OCI-LY3 (cell line): ENCODE measurements at regions not wholly inside any gene's neighbourhood (a gene's known extent, or its start where the extent isn't known, plus 50 kb on each side); places are given as distances from the start of the nearest gene placed in this dataset.
A peak's percentile ranks its signal among the peaks of the same experiment; 100 is the strongest.

Source experiments
- H2AFZ ChIP-seq: fragments of 200-600, 300-600 bp; shearing (Covaris generic); 2 replicates; pipeline ENCODE4 v1.6.0; 2014; ENCODE audit warnings: antibody characterized with exemption, low read depth, low read length
- H3K27ac ChIP-seq: fragments of 200-600, 300-600 bp; sonication (generic); 2 replicates; pipeline ENCODE4 v1.5.1; 2014; ENCODE audit warnings: mild to moderate bottlenecking, low read length, moderate library complexity, mixed read lengths
- H3K27me3 ChIP-seq: fragments of 200-600, 300-600 bp; sonication (generic); 2 replicates; pipeline ENCODE4 v1.6.1; 2014; ENCODE audit warnings: low read depth, low read length, mixed read lengths
- H3K36me3 ChIP-seq: fragments of 200-600, 300-600 bp; sonication (generic); replicated peaks from 2 replicates; pipeline ENCODE3; 2014; ENCODE audit warnings: low read depth, low read length, mixed read lengths
- H3K4me1 ChIP-seq: fragments of 300-600, 200-600 bp; sonication (generic); 2 replicates; pipeline ENCODE4 v1.6.1; 2014; ENCODE audit warnings: low read length, mixed read lengths
- H3K4me2 ChIP-seq: fragments of 200-600, 300-600 bp; sonication (generic); 2 replicates; pipeline ENCODE4 v1.6.1; 2014; ENCODE audit warnings: low read length, mixed read lengths
- H3K4me3 ChIP-seq: fragments of 300-600, 200-600 bp; sonication (generic); 2 replicates; pipeline ENCODE4 v1.5.1; 2014; ENCODE audit warnings: antibody characterized with exemption, mild to moderate bottlenecking, low read length, moderate library complexity
- H3K79me2 ChIP-seq: fragments of 300-600, 200-600 bp; shearing (Covaris generic); 2 replicates; pipeline ENCODE4 v1.6.1; 2014; ENCODE audit warnings: mild to moderate bottlenecking, low read length, mixed read lengths
- H3K9ac ChIP-seq: fragments of 300-600, 200-600 bp; shearing (Covaris generic); 2 replicates; pipeline ENCODE4 v1.6.0; 2014; ENCODE audit warnings: mild to moderate bottlenecking, low read length, moderate library complexity
- H3K9me3 ChIP-seq: fragments of 200-600, 300-600 bp; shearing (Covaris generic); 2 replicates; pipeline ENCODE4 v1.6.1; 2014; ENCODE audit warnings: low read length, mixed read lengths; ENCODE audit not compliant: insufficient read depth
- H4K20me1 ChIP-seq: fragments of 200-600, 300-600 bp; sonication (generic); 2 replicates; pipeline ENCODE4 v1.6.1; 2016; ENCODE audit warnings: low read length, mixed read lengths; ENCODE audit not compliant: insufficient read depth
- EZH2phosphoT487 ChIP-seq: fragments of 200-600 bp; shearing (Covaris generic); IDR thresholded peaks from 2 replicates; pipeline ENCODE4 v1.6.1; 2018; ENCODE audit warnings: antibody characterized with exemption, mixed run types, low read depth
- TF ChIP-seq, protein P1 (sequence below): fragments of 200-600, 300-600 bp; sonication (generic); IDR thresholded peaks from 2 replicates; pipeline ENCODE4 v1.5.1; 2014; ENCODE audit warnings: antibody characterized with exemption, low read length, low read depth

DNA sequence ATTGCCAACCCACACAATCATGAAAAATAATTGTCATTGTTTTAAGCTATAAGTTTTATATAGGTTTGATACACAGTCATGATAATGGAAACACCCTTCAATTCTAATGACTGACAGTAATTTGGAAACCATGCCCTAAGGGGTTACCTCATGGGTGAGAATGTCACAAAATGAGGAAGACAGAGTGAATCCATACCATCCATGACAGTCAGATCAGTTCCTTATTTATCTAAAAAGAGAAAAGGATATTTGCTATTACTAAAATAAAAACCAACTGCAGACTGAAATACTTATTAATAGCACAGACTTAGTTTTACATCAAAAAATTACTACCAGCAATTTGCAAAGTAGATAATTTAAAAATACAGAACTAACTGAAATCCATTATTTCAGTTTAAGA lies 437.8 kb downstream of the UTRN start:
- no peak overlapping the region for H3K4me2 ChIP-seq
- no peak overlapping the region for H2AFZ ChIP-seq
- H3K9me3 ChIP-seq: no peaks in the 10 kb centered on the region

DNA sequence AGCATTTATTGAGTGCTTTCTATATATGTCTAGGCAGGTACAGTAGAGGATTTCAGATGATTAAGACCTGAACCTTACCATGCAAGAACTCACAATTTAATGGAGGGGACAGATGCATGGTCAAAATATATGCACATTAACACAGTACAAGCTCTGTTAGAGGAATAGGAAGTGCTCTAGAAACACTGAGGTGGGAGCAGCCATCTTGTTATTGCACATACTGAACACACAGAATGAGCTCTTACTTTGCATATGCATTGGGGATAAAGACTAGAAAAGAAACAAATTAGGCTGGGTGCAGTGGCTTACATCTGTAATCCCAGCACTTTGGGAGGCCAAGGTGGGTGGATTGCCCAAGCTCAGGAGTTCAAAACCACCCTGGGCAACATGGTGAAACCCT lies 438.3 kb downstream of the UTRN start:
- H3K27ac ChIP-seq: peak overlapping the region; percentile 6; the same call in 1 of the 2 replicates
- H3K27me3 ChIP-seq: no peaks in the 10 kb centered on the region
- H2AFZ ChIP-seq: no peak overlapping the region
- TF ChIP-seq EZH2phosphoT487: no peak
- TF ChIP-seq, protein P1, sequence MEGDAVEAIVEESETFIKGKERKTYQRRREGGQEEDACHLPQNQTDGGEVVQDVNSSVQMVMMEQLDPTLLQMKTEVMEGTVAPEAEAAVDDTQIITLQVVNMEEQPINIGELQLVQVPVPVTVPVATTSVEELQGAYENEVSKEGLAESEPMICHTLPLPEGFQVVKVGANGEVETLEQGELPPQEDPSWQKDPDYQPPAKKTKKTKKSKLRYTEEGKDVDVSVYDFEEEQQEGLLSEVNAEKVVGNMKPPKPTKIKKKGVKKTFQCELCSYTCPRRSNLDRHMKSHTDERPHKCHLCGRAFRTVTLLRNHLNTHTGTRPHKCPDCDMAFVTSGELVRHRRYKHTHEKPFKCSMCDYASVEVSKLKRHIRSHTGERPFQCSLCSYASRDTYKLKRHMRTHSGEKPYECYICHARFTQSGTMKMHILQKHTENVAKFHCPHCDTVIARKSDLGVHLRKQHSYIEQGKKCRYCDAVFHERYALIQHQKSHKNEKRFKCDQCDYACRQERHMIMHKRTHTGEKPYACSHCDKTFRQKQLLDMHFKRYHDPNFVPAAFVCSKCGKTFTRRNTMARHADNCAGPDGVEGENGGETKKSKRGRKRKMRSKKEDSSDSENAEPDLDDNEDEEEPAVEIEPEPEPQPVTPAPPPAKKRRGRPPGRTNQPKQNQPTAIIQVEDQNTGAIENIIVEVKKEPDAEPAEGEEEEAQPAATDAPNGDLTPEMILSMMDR: no peak
- H3K79me2 ChIP-seq: no peaks in the 10 kb centered on the region
- H3K4me1 ChIP-seq: peaks cover 7% of the 10 kb centered on the region
- H3K9ac ChIP-seq: no peak overlapping the region
- no peaks in the 10 kb centered on the region for H4K20me1 ChIP-seq
- H3K9me3 ChIP-seq: no peaks in the 10 kb centered on the region
- no peak overlapping the region for H3K4me3 ChIP-seq
- no peak overlapping the region for H3K4me2 ChIP-seq
- H3K36me3 ChIP-seq: no peaks in the 10 kb centered on the region

More for the DNA sequence above, 437.8 kb downstream of the UTRN start:
- Histone ChIP-seq H3K9ac (no peak overlapping the region), H3K36me3 (no peaks in the 10 kb centered on the region), H3K27ac (peak overlapping the region; percentile 6; the same call in 1 of the 2 replicates), H3K4me3 (no peak overlapping the region), H3K27me3 (no peaks in the 10 kb centered on the region), H4K20me1 (no peaks in the 10 kb centered on the region), H3K4me1 (peaks cover 7% of the 10 kb centered on the region), H3K79me2 (no peaks in the 10 kb centered on the region)
- TF ChIP-seq EZH2phosphoT487: no peak
- TF ChIP-seq, protein P1: no peak

DNA sequence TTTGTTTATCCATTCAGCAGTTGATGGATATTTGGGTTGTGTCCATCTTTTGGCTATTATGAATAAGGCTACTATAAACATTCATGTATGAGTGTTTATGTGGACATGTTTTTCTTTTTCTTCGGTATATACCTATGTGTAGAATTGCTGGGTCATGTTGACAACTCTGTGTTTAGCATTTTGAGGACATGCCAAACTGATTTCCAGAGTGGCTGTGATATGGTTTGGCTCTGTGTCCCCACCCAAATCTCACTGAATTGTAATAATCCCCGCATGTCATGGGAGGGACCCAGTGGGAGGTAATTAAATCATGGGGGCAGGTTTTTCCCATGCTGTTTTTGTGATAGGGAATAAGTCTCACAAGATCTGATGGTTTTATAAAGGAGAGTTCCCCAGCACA lies 439.7 kb downstream of the UTRN start:
- peaks cover 7% of the 10 kb centered on the region for H3K4me1 ChIP-seq
- H3K9me3 ChIP-seq: no peaks in the 10 kb centered on the region
- TF ChIP-seq, protein P1: no peak
- no peaks in the 10 kb centered on the region for H4K20me1 ChIP-seq
- no peak overlapping the region for H3K9ac ChIP-seq
- no peaks in the 10 kb centered on the region for H3K27me3 ChIP-seq
- H3K36me3 ChIP-seq: no peaks in the 10 kb centered on the region
- no peaks in the 10 kb centered on the region for H3K79me2 ChIP-seq
- H3K27ac ChIP-seq: no peak overlapping the region
- no peak overlapping the region for H2AFZ ChIP-seq
- no peak overlapping the region for H3K4me2 ChIP-seq
- no peak overlapping the region for H3K4me3 ChIP-seq

DNA sequence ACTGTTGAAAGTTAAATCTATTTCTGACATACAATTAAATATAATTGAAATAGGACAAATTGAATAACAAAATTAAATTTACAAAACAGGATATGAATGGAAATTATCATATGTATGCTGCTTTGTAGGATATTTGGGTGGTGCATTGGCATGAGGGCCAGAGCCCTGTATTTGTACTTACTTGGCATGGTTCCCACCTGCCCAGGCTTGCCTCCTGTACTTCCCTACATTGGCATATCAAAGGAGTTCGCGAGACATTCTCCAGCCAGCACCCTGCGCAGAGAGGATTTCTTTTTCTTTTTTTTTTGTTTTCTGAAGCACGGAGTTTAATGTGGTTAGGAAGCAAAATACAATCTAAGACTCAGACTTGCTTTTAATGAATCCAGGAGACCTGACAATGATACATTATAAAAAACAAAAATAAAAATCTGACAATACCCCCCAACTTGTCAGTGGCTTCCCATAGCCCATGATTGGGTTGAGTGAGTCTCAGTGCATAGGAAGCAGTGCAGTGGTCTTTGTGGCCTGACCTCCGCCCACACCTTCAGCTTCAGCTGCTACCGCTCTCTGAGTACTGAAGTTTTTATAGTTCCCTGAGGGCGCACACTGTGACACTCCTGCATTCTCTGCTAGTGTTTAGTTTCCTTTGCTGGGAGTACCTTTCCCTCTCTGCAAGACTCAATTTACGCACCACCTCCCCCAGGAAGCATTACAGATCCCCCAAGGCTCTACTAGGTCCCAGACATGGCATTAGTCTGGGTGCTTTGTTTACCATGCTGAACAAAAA lies 440.8 kb downstream of the UTRN start:
- Histone ChIP-seq H2AFZ (no peak overlapping the region), H3K79me2 (no peaks in the 10 kb centered on the region), H4K20me1 (no peaks in the 10 kb centered on the region), H3K27me3 (no peaks in the 10 kb centered on the region), H3K4me1 (peaks cover 7% of the 10 kb centered on the region), H3K4me3 (no peak overlapping the region), H3K4me2 (no peak overlapping the region), H3K27ac (no peak overlapping the region), H3K9me3 (no peaks in the 10 kb centered on the region), H3K36me3 (no peaks in the 10 kb centered on the region), H3K9ac (no peak overlapping the region)
- TF ChIP-seq EZH2phosphoT487: no peak
- TF ChIP-seq, protein P1: no peak
